CD8-positive, alpha-beta memory T cell (primary cell): ENCODE measurements at regions not wholly inside any gene's neighbourhood (a gene's known extent, or its start where the extent isn't known, plus 50 kb on each side); places are given as distances from the start of the nearest gene placed in this dataset.
"Not testable (repeated sequence)": the region's sequence is repeated elsewhere in the genome, so short reads cannot be mapped to it uniquely, and the experiment has no call there.

ENCODE experiments used
- CTCF ChIA-PET: fragments of 350-600 bp; sonication (Branson Sonifier 250); formaldehyde crosslinking; loops from one replicate; lab custom pipeline; 2021; ENCODE audit warnings: antibody characterized with exemption; lab: Charles Lee
- POLR2A ChIA-PET: fragments of 350-600 bp; sonication (Branson Sonifier 250); formaldehyde crosslinking; loops from one replicate; lab custom pipeline; 2021; ENCODE audit warnings: antibody characterized with exemption; lab: Charles Lee
- DNase-seq, 5 donors: peaks; one replicate each; pipeline versions ENCODE4 v3.0.0 to v3.0.0-alpha.2; 2020 to 2022; ENCODE audit warnings: mixed read lengths in 1 of 5
- H3K27ac ChIP-seq: one replicate; pipeline ENCODE4 v1.7.0; 2013; ENCODE audit warnings: low read depth, mild to moderate bottlenecking, low read length, moderate library complexity
- H3K27me3 ChIP-seq: 2 replicates; pipeline ENCODE4 v1.7.0; 2013; ENCODE audit warnings: low read length, mild to moderate bottlenecking; ENCODE audit not compliant: insufficient read depth, poor library complexity, severe bottlenecking
- H3K36me3 ChIP-seq: 2 replicates; pipeline ENCODE4 v1.7.0; 2013; ENCODE audit warnings: mild to moderate bottlenecking, low read length, moderate library complexity; ENCODE audit not compliant: insufficient read depth
- H3K4me1 ChIP-seq: 2 replicates; pipeline ENCODE4 v1.7.0; 2013; ENCODE audit warnings: mild to moderate bottlenecking, low read length, moderate library complexity; ENCODE audit not compliant: insufficient read depth
- H3K4me3 ChIP-seq: 2 replicates; pipeline ENCODE4 v1.7.0; 2013; ENCODE audit warnings: mild to moderate bottlenecking, low read length
- H3K9me3 ChIP-seq: 2 replicates; pipeline ENCODE4 v1.7.0; 2013; ENCODE audit warnings: mild to moderate bottlenecking, low read length
- H3K27ac Mint-ChIP-seq, 8 donors: one replicate each; pipeline ENCODE4 v1.8.0; 2020 to 2021; ENCODE audit warnings: mixed read lengths in 8 of 8, mild to moderate bottlenecking in 6 of 8, inconsistent platforms in 3 of 8, moderate library complexity in 3 of 8
- H3K27me3 Mint-ChIP-seq, 2 donors: one replicate each; pipeline ENCODE4 v1.8.0; 2020 to 2021; ENCODE audit warnings: mixed read lengths in 2 of 2, mild to moderate bottlenecking in 1 of 2, moderate library complexity in 1 of 2
- H3K36me3 Mint-ChIP-seq, 3 donors: one replicate each; pipeline ENCODE4 v1.8.0; 2020 to 2021; ENCODE audit warnings: mixed read lengths in 3 of 3, inconsistent platforms in 1 of 3, mild to moderate bottlenecking in 1 of 3
- H3K4me1 Mint-ChIP-seq, 3 donors: one replicate each; pipeline ENCODE4 v1.8.0; 2020 to 2021; ENCODE audit warnings: mixed read lengths in 3 of 3, inconsistent platforms in 1 of 3, mild to moderate bottlenecking in 1 of 3
- H3K4me3 Mint-ChIP-seq, 7 donors: one replicate each; pipeline ENCODE4 v1.8.0; 2020 to 2021; ENCODE audit warnings: mixed read lengths in 7 of 7, mild to moderate bottlenecking in 6 of 7, moderate library complexity in 4 of 7, inconsistent platforms in 2 of 7
- H3K9me3 Mint-ChIP-seq, 5 donors: one replicate each; pipeline ENCODE4 v1.8.0; 2020 to 2022; ENCODE audit warnings: mixed read lengths in 5 of 5, mild to moderate bottlenecking in 3 of 5, moderate library complexity in 2 of 5, inconsistent platforms in 1 of 5

- H3K4me1 Mint-ChIP-seq: peaks cover 0 to 5% (median 0%) of the 10 kb centered on the region in 3 donors
- H3K27me3 Mint-ChIP-seq: peaks cover 0 to 1% of the 10 kb centered on the region in 2 donors
- Histone ChIP-seq H3K4me3 (no peak overlapping the region), H3K9me3 (no peaks in the 10 kb centered on the region), H3K27ac (no peak overlapping the region), H3K27me3 (no peaks in the 10 kb centered on the region), H3K36me3 (no peaks in the 10 kb centered on the region), H3K4me1 (no peaks in the 10 kb centered on the region)
- ChIA-PET POLR2A (no interaction called here), CTCF (interaction anchor here (1.0 kb wide), 1 partner anchor 11 kb away, joined by 3 read pairs; no protein-coding TSS in a partner anchor)
- no peak overlapping the region for H3K4me3 Mint-ChIP-seq
- DNase-seq: no peak
- H3K9me3 Mint-ChIP-seq: peaks cover 0 to 7% (median 0%) of the 10 kb centered on the region in 5 donors
- peaks cover 0 to under 1% (median 0%) of the 10 kb centered on the region in 3 donors for H3K36me3 Mint-ChIP-seq
- no peak overlapping the region for H3K27ac Mint-ChIP-seq
Measured at GRCh38 chr20:52426856-52427255, 235.3 kb upstream of the ZFP64 start.

- H3K27me3 ChIP-seq: no peaks in the 10 kb centered on the region
- CTCF ChIA-PET: interaction anchor here (1.0 kb wide), 1 partner anchor 15 kb away, joined by 3 read pairs; no protein-coding TSS in a partner anchor
Measured at GRCh38 chr20:52425701-52426100, 234.1 kb upstream of the ZFP64 start.

GRCh38 chr20:52425253-52425652 lies 233.7 kb upstream of the ZFP64 start:
- no peak for DNase-seq
- Mint-ChIP-seq H3K4me3 (no peak overlapping the region), H3K27me3 (peaks cover 0 to 1% of the 10 kb centered on the region in 2 donors), H3K4me1 (peaks cover 0 to 5% (median 0%) of the 10 kb centered on the region in 3 donors), H3K36me3 (no peaks in the 10 kb centered on the region), H3K27ac (peak overlapping the region in 1 of 8 donors; percentile 17), H3K9me3 (peaks cover 0 to 7% (median 0%) of the 10 kb centered on the region in 5 donors)
- CTCF ChIA-PET: no interaction called here
- Histone ChIP-seq H3K4me3 (no peak overlapping the region), H3K36me3 (no peaks in the 10 kb centered on the region), H3K27me3 (no peaks in the 10 kb centered on the region), H3K9me3 (no peaks in the 10 kb centered on the region), H3K4me1 (no peaks in the 10 kb centered on the region), H3K27ac (no peak overlapping the region)
- POLR2A ChIA-PET: interaction anchor here (0.5 kb wide), 1 partner anchor 18 kb away, joined by 3 read pairs; no protein-coding TSS in a partner anchor

More at GRCh38 chr20:52425701-52426100, 234.1 kb upstream of the ZFP64 start:
- no peak overlapping the region for H3K4me3 Mint-ChIP-seq
- Histone ChIP-seq H3K4me3 (no peak overlapping the region), H3K4me1 (no peaks in the 10 kb centered on the region), H3K9me3 (no peaks in the 10 kb centered on the region), H3K27ac (no peak overlapping the region), H3K36me3 (no peaks in the 10 kb centered on the region)
- DNase-seq: no peak
- POLR2A ChIA-PET: interaction anchor here (0.5 kb wide), 1 partner anchor 17 kb away, joined by 3 read pairs; no protein-coding TSS in a partner anchor
- H3K27ac Mint-ChIP-seq: no peak overlapping the region
- H3K9me3 Mint-ChIP-seq: peaks cover 0 to 7% (median 0%) of the 10 kb centered on the region in 5 donors
- peaks cover 0 to 5% (median 0%) of the 10 kb centered on the region in 3 donors for H3K4me1 Mint-ChIP-seq
- peaks cover 0 to 1% of the 10 kb centered on the region in 2 donors for H3K27me3 Mint-ChIP-seq
- H3K36me3 Mint-ChIP-seq: no peaks in the 10 kb centered on the region

DNA sequence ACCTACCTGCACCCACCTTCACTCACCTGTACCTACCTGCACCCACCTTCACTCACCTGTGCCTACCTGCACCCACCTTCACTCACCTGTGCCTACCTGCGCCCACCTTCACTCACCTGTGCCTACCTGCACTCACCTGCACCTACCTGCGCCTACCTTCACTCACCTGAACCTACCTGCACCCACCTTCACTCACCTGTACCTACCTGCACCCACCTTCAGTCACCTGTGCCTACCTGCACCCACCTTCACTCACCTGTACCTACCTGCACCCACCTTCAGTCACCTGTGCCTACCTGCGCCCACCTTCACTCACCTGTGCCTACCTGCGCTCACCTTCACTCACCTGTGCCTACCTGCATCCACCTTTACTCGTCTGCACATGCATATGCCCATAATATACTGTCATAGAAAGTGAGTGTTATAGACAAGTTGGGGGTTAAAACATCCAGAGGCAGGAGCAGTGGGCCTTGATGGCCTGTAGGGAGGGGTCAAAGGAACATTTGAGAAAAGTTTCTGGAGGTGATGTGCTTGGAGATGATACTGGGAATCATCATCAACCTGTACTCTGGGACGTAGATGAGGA lies 232.9 kb upstream of the ZFP64 start:
- H3K4me1 ChIP-seq, H3K27ac ChIP-seq, H3K36me3 Mint-ChIP-seq, H3K4me1 Mint-ChIP-seq, DNase-seq, H3K27me3 ChIP-seq, H3K9me3 Mint-ChIP-seq, POLR2A ChIA-PET, H3K36me3 ChIP-seq, H3K9me3 ChIP-seq, H3K27me3 Mint-ChIP-seq, H3K4me3 ChIP-seq, H3K4me3 Mint-ChIP-seq, CTCF ChIA-PET: not testable (repeated sequence)
- peak overlapping the region in 1 of 8 donors; percentile 94 for H3K27ac Mint-ChIP-seq

GRCh38 chr20:52423536-52424140 lies 232.1 kb upstream of the ZFP64 start:
- H3K9me3 ChIP-seq, H3K36me3 ChIP-seq, H3K4me3 ChIP-seq, H3K27ac ChIP-seq, H3K9me3 Mint-ChIP-seq, H3K27me3 Mint-ChIP-seq, POLR2A ChIA-PET, DNase-seq, H3K36me3 Mint-ChIP-seq, H3K4me3 Mint-ChIP-seq, H3K27me3 ChIP-seq, CTCF ChIA-PET, H3K4me1 ChIP-seq, H3K4me1 Mint-ChIP-seq: not testable (repeated sequence)
- peak overlapping the region in 1 of 8 donors; percentile 94 for H3K27ac Mint-ChIP-seq

DNA sequence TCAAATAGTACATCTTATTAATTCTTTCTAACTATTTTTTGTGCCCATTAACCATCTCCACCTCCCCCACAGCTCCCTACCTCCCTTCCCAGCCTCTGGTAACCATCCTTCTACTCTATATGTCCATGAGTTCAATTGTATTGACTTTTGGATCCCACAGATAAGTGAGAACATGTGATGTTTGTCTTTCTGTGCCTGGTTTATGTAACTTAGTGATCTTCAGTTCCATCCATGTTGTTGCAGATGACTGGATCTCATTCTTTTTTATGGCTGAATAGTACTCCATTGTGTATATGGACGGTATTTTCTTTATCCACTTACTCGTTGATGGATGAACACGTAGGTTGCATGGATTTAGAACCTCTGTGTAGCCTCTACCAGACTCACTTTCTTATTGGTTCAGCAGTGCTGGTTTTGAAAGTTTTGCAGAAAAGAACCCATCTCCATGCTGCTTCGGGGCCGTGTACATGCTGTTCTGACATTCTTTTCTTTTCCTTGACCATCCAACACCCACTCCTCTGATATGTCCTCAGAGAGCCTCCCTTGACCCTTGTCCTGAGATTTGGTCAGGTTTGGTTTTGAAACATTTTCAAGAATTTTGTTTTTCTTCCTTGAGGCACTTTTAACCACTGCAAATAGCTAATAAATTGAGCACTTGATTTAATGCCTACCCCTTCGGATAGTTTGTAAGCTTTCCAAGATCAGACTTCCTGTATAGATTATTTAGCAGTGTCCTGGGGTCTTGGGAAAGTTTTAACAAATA lies 231.2 kb upstream of the ZFP64 start:
- Mint-ChIP-seq H3K27ac (peak overlapping the region in 1 of 8 donors; percentile 44), H3K36me3 (peaks cover 0 to 12% (median 3%) of the 10 kb centered on the region in 3 donors), H3K9me3 (peaks cover 4 to 7% (median 6%) of the 10 kb centered on the region in 5 donors), H3K4me3 (no peak overlapping the region), H3K27me3 (peaks cover 0 to 1% of the 10 kb centered on the region in 2 donors), H3K4me1 (peaks cover 0 to 5% (median 0%) of the 10 kb centered on the region in 3 donors)
- no peaks in the 10 kb centered on the region for H3K27me3 ChIP-seq
- no peak for DNase-seq
- no peaks in the 10 kb centered on the region for H3K9me3 ChIP-seq
- no peak overlapping the region for H3K4me3 ChIP-seq
- ChIA-PET POLR2A (no interaction called here), CTCF (no interaction called here)
- no peaks in the 10 kb centered on the region for H3K36me3 ChIP-seq
- no peaks in the 10 kb centered on the region for H3K4me1 ChIP-seq
- no peak overlapping the region for H3K27ac ChIP-seq

DNA sequence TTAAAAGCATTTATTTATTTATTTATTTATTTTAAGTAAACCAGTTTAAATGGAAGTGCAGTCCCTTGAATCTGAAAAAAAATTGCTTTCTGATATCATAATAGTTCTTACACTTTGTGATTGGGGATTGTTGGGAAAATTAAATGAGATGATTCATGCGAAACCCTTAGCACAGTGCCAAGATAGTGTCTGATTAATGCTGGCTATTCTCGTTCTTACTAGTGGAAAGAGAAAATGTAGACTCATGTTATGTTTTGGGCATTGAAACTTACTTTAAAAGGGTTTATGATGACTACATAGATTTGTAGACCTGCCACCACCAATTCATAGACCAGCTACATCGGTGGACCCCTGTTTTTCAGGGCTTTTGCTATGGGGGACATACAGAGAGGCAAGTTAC lies 229.2 kb upstream of the ZFP64 start:
- Histone ChIP-seq H3K9me3 (no peaks in the 10 kb centered on the region), H3K27ac (no peak overlapping the region), H3K4me3 (no peak overlapping the region), H3K36me3 (no peaks in the 10 kb centered on the region), H3K4me1 (no peaks in the 10 kb centered on the region), H3K27me3 (no peaks in the 10 kb centered on the region)
- DNase-seq: no peak
- CTCF ChIA-PET: no interaction called here
- POLR2A ChIA-PET: no interaction called here
- peaks cover 0 to 5% (median 0%) of the 10 kb centered on the region in 3 donors for H3K4me1 Mint-ChIP-seq
- no peaks in the 10 kb centered on the region for H3K27me3 Mint-ChIP-seq
- no peak overlapping the region for H3K4me3 Mint-ChIP-seq
- peaks cover 0 to 16% (median 3%) of the 10 kb centered on the region in 3 donors for H3K36me3 Mint-ChIP-seq
- H3K27ac Mint-ChIP-seq: peak overlapping the region in 1 of 8 donors; percentile 31
- H3K9me3 Mint-ChIP-seq: peaks cover 4 to 7% (median 6%) of the 10 kb centered on the region in 5 donors

GRCh38 chr20:52419205-52419604 lies 227.6 kb upstream of the ZFP64 start:
- ChIA-PET CTCF (no interaction called here), POLR2A (no interaction called here)
- no peak for DNase-seq
- no peak overlapping the region for H3K27ac ChIP-seq
- H3K4me1 ChIP-seq: no peaks in the 10 kb centered on the region
- H3K4me3 ChIP-seq: no peak overlapping the region
- no peaks in the 10 kb centered on the region for H3K36me3 ChIP-seq
- Mint-ChIP-seq H3K27ac (peak overlapping the region in 1 of 8 donors; percentile 63), H3K27me3 (no peaks in the 10 kb centered on the region), H3K4me1 (peaks cover 2 to 8% (median 4%) of the 10 kb centered on the region in 3 donors), H3K9me3 (peaks cover 4 to 7% (median 6%) of the 10 kb centered on the region in 5 donors), H3K4me3 (no peak overlapping the region), H3K36me3 (peaks cover 0 to 21% (median 3%) of the 10 kb centered on the region in 3 donors)
- H3K9me3 ChIP-seq: no peaks in the 10 kb centered on the region
- no peaks in the 10 kb centered on the region for H3K27me3 ChIP-seq
